Gastroesophageal sphincter (tissue), 4 donors: ENCODE measurements at regions not wholly inside any gene's neighbourhood (a gene's known extent, or its start where the extent isn't known, plus 50 kb on each side); places are given as distances from the start of the nearest gene placed in this dataset.
"Not testable (repeated sequence)": the region's sequence is repeated elsewhere in the genome, so short reads cannot be mapped to it uniquely, and the experiment has no call there.

ENCODE experiments used
- ATAC-seq: fragments of 150-250 bp; one replicate; pipeline ENCODE4 v1.9.1; 2016; ENCODE audit warnings: mild to moderate bottlenecking, moderate library complexity
- H3K27ac ChIP-seq, 4 donors: fragments of 200-600 bp; sonication (generic) in 3 of 4; 1 replicate in 3 of 4; 2 replicates in 1 of 4; pipeline ENCODE4 v1.5.1; 2016 to 2019
- H3K27me3 ChIP-seq: fragments of 200-600 bp; sonication (generic); one replicate; pipeline ENCODE4 v1.5.1; 2019
- H3K36me3 ChIP-seq, 2 donors: fragments of 200-600 bp; sonication (generic); one replicate each; pipeline ENCODE4 v1.5.1; 2019; ENCODE audit warnings: control low read depth in 1 of 2
- H3K4me1 ChIP-seq, 3 donors: fragments of 200-600 bp; sonication (generic); 1 replicate in 2 of 3; 2 replicates in 1 of 3; pipeline ENCODE4 v1.5.1; 2016 to 2019; ENCODE audit warnings: control low read depth in 2 of 3
- H3K4me3 ChIP-seq, 2 donors: fragments of 200-600 bp; sonication (generic); one replicate each; pipeline ENCODE4 v1.5.1; 2019; ENCODE audit warnings: mild to moderate bottlenecking in 1 of 2, moderate library complexity in 1 of 2
- H3K9me3 ChIP-seq, 3 donors: fragments of 200-600 bp; sonication (generic); one replicate each; pipeline ENCODE4 v1.5.1; 2017 to 2019; ENCODE audit warnings: control low read depth in 2 of 3
- CTCF ChIP-seq, 4 experiments: fragments of 200-600 bp in 2 of 4; fragments of 450-650 bp in 2 of 4; sonication (generic) in 1 of 4; IDR thresholded peaks; one replicate each; pipeline ENCODE4 v1.5.1; 2017 to 2019; ENCODE audit warnings: antibody characterized with exemption in 4 of 4, mild to moderate bottlenecking in 2 of 4, moderate library complexity in 2 of 4
- EP300 ChIP-seq: sonication (generic); formaldehyde crosslinking; IDR thresholded peaks from one replicate; pipeline ENCODE4 v1.6.1; 2017; ENCODE audit warnings: antibody characterized with exemption, mild to moderate bottlenecking
- POLR2A ChIP-seq, 2 donors: fragments of 450-650 bp; IDR thresholded peaks; one replicate each; pipeline ENCODE4 v1.6.1; 2017; ENCODE audit warnings: antibody characterized with exemption in 2 of 2, mild to moderate bottlenecking in 2 of 2, moderate library complexity in 1 of 2
- POLR2AphosphoS5 ChIP-seq: sonication (generic); formaldehyde crosslinking; IDR thresholded peaks from one replicate; pipeline ENCODE4 v1.6.1; 2017; ENCODE audit warnings: antibody characterized with exemption
- WGBS, 2 donors: methylation state at CpG; one replicate each; pipeline ENCODE4 v1.1.5; 2018; ENCODE audit warnings: low coverage in 1 of 2; 5-methylcytosine and 5-hydroxymethylcytosine counted together

GRCh38 chr6:134405386-134406087 is 87.6 kb upstream of the SGK1 start:
- 88 to 92% methylated on average over 3 to 6 of the region's 6 CpGs for WGBS, 2 donors
- Histone ChIP-seq H3K4me3 (no peak overlapping the region), H3K27me3 (no peaks in the 10 kb centered on the region), H3K4me1 (no peaks in the 10 kb centered on the region), H3K36me3 (no peaks in the 10 kb centered on the region), H3K27ac (no peak overlapping the region), H3K9me3 (no peaks in the 10 kb centered on the region)
- ATAC-seq: no peak
- TF ChIP-seq POLR2A (IDR thresholded peaks at IDR 0.05) (no peak), EP300 (no peak), CTCF (IDR thresholded peaks at IDR 0.05) (no peak), POLR2AphosphoS5 (no peak)

- not testable (repeated sequence) for H3K36me3 ChIP-seq, H3K9me3 ChIP-seq, H3K4me3 ChIP-seq, H3K4me1 ChIP-seq, ATAC-seq, H3K27ac ChIP-seq, H3K27me3 ChIP-seq
- WGBS, 2 donors: 80 to 100% methylated on average over 1 to 2 of the region's 10 CpGs
Observed at GRCh38 chr6:134403312-134403711, 85.4 kb upstream of the SGK1 start.

- Histone ChIP-seq H3K4me1 (no peaks in the 10 kb centered on the region), H3K27ac (no peak overlapping the region), H3K4me3 (no peak overlapping the region), H3K27me3 (no peaks in the 10 kb centered on the region), H3K36me3 (no peaks in the 10 kb centered on the region), H3K9me3 (no peaks in the 10 kb centered on the region)
- TF ChIP-seq POLR2A (IDR thresholded peaks at IDR 0.05): no peak
- no peak for TF ChIP-seq CTCF (IDR thresholded peaks at IDR 0.05)
- TF ChIP-seq EP300: no peak
- no peak for TF ChIP-seq POLR2AphosphoS5
- 88 to 100% methylated on average over 1 to 2 of the region's 2 CpGs for WGBS, 2 donors
- no peak for ATAC-seq
Observed at GRCh38 chr6:134402372-134402984, 84.6 kb upstream of the SGK1 start.

- ATAC-seq: no peak
- TF ChIP-seq EP300 (no peak), POLR2A (IDR thresholded peaks at IDR 0.05) (no peak), POLR2AphosphoS5 (no peak), CTCF (IDR thresholded peaks at IDR 0.05) (no peak)
- H3K4me1 ChIP-seq: no peaks in the 10 kb centered on the region
Observed at GRCh38 chr6:134400941-134401340, 83.0 kb upstream of the SGK1 start.

GRCh38 chr6:134398453-134398852 is 80.5 kb upstream of the SGK1 start:
- no peaks in the 10 kb centered on the region for H3K9me3 ChIP-seq
- no peak overlapping the region for H3K27ac ChIP-seq
- H3K27me3 ChIP-seq: no peaks in the 10 kb centered on the region
- WGBS, 2 donors: 55 to 74% methylated on average over 6 of the region's 6 CpGs
- TF ChIP-seq CTCF (IDR thresholded peaks at IDR 0.05): no peak
- no peak for TF ChIP-seq POLR2A (IDR thresholded peaks at IDR 0.05)
- no peak for TF ChIP-seq POLR2AphosphoS5
- no peak for TF ChIP-seq EP300
- H3K4me3 ChIP-seq: no peak overlapping the region
- no peaks in the 10 kb centered on the region for H3K4me1 ChIP-seq
- ATAC-seq: no peak
- H3K36me3 ChIP-seq: no peaks in the 10 kb centered on the region

More at GRCh38 chr6:134400941-134401340, 83.0 kb upstream of the SGK1 start:
- Histone ChIP-seq H3K27me3 (no peaks in the 10 kb centered on the region), H3K4me3 (no peak overlapping the region), H3K9me3 (no peaks in the 10 kb centered on the region), H3K27ac (no peak overlapping the region), H3K36me3 (no peaks in the 10 kb centered on the region)
- 61 to 80% methylated on average over 2 of the region's 2 CpGs for WGBS, 2 donors
